22Rv1 (cell line): ENCODE measurements at regions not wholly inside any gene's neighbourhood (a gene's known extent, or its start where the extent isn't known, plus 50 kb on each side); places are given as distances from the start of the nearest gene placed in this dataset.

Experiments used
- ZFX ChIP-seq: fragments of 450-650 bp; IDR thresholded peaks from 2 replicates; pipeline ENCODE4 v1.6.1; 2017; ENCODE audit warnings: antibody characterized with exemption, borderline replicate concordance
- TF ChIP-seq, protein P1 (sequence below): fragments of 450-650 bp; IDR thresholded peaks from 2 replicates; pipeline ENCODE4 v1.5.1; 2017; ENCODE audit warnings: mild to moderate bottlenecking

DNA sequence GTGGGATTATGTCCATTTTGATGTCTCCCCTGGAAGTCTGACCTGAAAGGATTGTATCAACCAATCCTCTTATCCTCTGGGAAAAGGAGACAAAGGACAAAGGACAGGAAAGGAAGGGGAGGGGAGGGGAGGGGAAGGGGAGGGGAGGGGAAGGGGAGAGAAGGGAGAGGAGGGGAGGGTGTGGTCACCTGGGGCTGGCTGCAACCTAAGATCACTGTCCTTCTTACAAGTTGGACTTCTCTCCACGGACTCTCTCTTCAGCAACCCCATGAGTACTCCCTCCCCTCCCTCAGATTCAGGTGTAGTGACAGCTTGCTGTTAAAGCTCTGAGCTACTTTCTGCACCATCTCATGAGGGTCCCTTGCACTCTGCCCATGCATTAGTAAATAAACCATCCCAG lies 58.9 kb upstream of the KLHL31 start:
- TF ChIP-seq, protein P1, sequence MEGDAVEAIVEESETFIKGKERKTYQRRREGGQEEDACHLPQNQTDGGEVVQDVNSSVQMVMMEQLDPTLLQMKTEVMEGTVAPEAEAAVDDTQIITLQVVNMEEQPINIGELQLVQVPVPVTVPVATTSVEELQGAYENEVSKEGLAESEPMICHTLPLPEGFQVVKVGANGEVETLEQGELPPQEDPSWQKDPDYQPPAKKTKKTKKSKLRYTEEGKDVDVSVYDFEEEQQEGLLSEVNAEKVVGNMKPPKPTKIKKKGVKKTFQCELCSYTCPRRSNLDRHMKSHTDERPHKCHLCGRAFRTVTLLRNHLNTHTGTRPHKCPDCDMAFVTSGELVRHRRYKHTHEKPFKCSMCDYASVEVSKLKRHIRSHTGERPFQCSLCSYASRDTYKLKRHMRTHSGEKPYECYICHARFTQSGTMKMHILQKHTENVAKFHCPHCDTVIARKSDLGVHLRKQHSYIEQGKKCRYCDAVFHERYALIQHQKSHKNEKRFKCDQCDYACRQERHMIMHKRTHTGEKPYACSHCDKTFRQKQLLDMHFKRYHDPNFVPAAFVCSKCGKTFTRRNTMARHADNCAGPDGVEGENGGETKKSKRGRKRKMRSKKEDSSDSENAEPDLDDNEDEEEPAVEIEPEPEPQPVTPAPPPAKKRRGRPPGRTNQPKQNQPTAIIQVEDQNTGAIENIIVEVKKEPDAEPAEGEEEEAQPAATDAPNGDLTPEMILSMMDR, result no peak
- no peak for TF ChIP-seq ZFX
